ENCODE measurements at regions not wholly inside any gene's neighbourhood (a gene's known extent, or its start where the extent isn't known, plus 50 kb on each side); places are given as distances from the start of the nearest gene placed in this dataset.

GRCh38 chr7:13407911-13408310 lies 581.6 kb downstream of the ETV1 start:
- no peaks in the 10 kb centered on the region for H3K27me3 ChIP-seq (replicated peaks; ENCODE audit: insufficient read depth, low read length)
- no peak overlapping the region for H3K4me2 ChIP-seq (ENCODE audit: low read depth, low read length)
- no peaks in the 10 kb centered on the region for H3K4me1 ChIP-seq (ENCODE audit: low read length)
- DNase-seq: no peak
- H3K36me3 ChIP-seq (replicated peaks; ENCODE audit: insufficient read depth, low read length): no peaks in the 10 kb centered on the region
- no peak overlapping the region for H3K4me3 ChIP-seq (ENCODE audit: low read length)
- no peak overlapping the region for H3K9ac ChIP-seq (ENCODE audit: low read length)
- no peak overlapping the region for H2AFZ ChIP-seq (ENCODE audit: low read length)
- H3K79me2 ChIP-seq (ENCODE audit: low read length): no peaks in the 10 kb centered on the region
- no peaks in the 10 kb centered on the region for H3F3A ChIP-seq (ENCODE audit: insufficient read depth, low read length)
- H3K9me3 ChIP-seq (replicated peaks; ENCODE audit: insufficient read depth, low read length): no peaks in the 10 kb centered on the region
- no peaks in the 10 kb centered on the region for H3K9me2 ChIP-seq (replicated peaks; ENCODE audit: insufficient read depth, low read length)
- no peak overlapping the region for H3K27ac ChIP-seq (ENCODE audit: low read length)
- no peak for TF ChIP-seq EZH2phosphoT487 (IDR thresholded peaks at IDR 0.05; ENCODE audit: low read length)
- no peak for TF ChIP-seq EZH2 (optimal IDR thresholded peaks at IDR 0.05; ENCODE audit: low read depth, low read length)
- no peak for TF ChIP-seq CTCF (IDR thresholded peaks at IDR 0.05; ENCODE audit: low read length)
- no peaks in the 10 kb centered on the region for H4K20me1 ChIP-seq (ENCODE audit: insufficient read depth, low read length)

- no peaks in the 10 kb centered on the region for H4K20me1 ChIP-seq (ENCODE audit: insufficient read depth, low read length)
- no peak overlapping the region for H3K27ac ChIP-seq (ENCODE audit: low read length)
Measured at GRCh38 chr7:13411151-13411550, 578.3 kb downstream of the ETV1 start.

GRCh38 chr7:13411636-13412035 lies 577.8 kb downstream of the ETV1 start:
- no peaks in the 10 kb centered on the region for H3K79me2 ChIP-seq (ENCODE audit: low read length)
- DNase-seq: no peak
- H3K9me3 ChIP-seq (replicated peaks; ENCODE audit: insufficient read depth, low read length): no peaks in the 10 kb centered on the region
- no peak for TF ChIP-seq CTCF (IDR thresholded peaks at IDR 0.05; ENCODE audit: low read length)
- no peak for TF ChIP-seq EZH2phosphoT487 (IDR thresholded peaks at IDR 0.05; ENCODE audit: low read length)
- no peak for TF ChIP-seq EZH2 (optimal IDR thresholded peaks at IDR 0.05; ENCODE audit: low read depth, low read length)
- H3K4me1 ChIP-seq (ENCODE audit: low read length): no peaks in the 10 kb centered on the region
- H3K9me2 ChIP-seq (replicated peaks; ENCODE audit: insufficient read depth, low read length): no peaks in the 10 kb centered on the region
- H3K4me2 ChIP-seq (ENCODE audit: low read depth, low read length): no peak overlapping the region
- H3K4me3 ChIP-seq (ENCODE audit: low read length): no peak overlapping the region
- H4K20me1 ChIP-seq (ENCODE audit: insufficient read depth, low read length): no peaks in the 10 kb centered on the region
- no peaks in the 10 kb centered on the region for H3K36me3 ChIP-seq (replicated peaks; ENCODE audit: insufficient read depth, low read length)
- no peaks in the 10 kb centered on the region for H3K27me3 ChIP-seq (replicated peaks; ENCODE audit: insufficient read depth, low read length)
- no peak overlapping the region for H2AFZ ChIP-seq (ENCODE audit: low read length)
- H3K9ac ChIP-seq (ENCODE audit: low read length): no peak overlapping the region
- H3K27ac ChIP-seq (ENCODE audit: low read length): no peak overlapping the region
- no peaks in the 10 kb centered on the region for H3F3A ChIP-seq (ENCODE audit: insufficient read depth, low read length)

More at GRCh38 chr7:13411151-13411550, 578.3 kb downstream of the ETV1 start:
- no peaks in the 10 kb centered on the region for H3K36me3 ChIP-seq (replicated peaks; ENCODE audit: insufficient read depth, low read length)
- no peak overlapping the region for H3K9ac ChIP-seq (ENCODE audit: low read length)
- no peaks in the 10 kb centered on the region for H3K27me3 ChIP-seq (replicated peaks; ENCODE audit: insufficient read depth, low read length)
- no peaks in the 10 kb centered on the region for H3K79me2 ChIP-seq (ENCODE audit: low read length)
- no peaks in the 10 kb centered on the region for H3K9me2 ChIP-seq (replicated peaks; ENCODE audit: insufficient read depth, low read length)
- no peaks in the 10 kb centered on the region for H3K4me1 ChIP-seq (ENCODE audit: low read length)
- H2AFZ ChIP-seq (ENCODE audit: low read length): no peak overlapping the region
- no peak overlapping the region for H3K4me3 ChIP-seq (ENCODE audit: low read length)
- H3K4me2 ChIP-seq (ENCODE audit: low read depth, low read length): no peak overlapping the region
- no peak for TF ChIP-seq EZH2 (optimal IDR thresholded peaks at IDR 0.05; ENCODE audit: low read depth, low read length)
- TF ChIP-seq CTCF (IDR thresholded peaks at IDR 0.05; ENCODE audit: low read length): no peak
- TF ChIP-seq EZH2phosphoT487 (IDR thresholded peaks at IDR 0.05; ENCODE audit: low read length): no peak
- no peak for DNase-seq
- H3K9me3 ChIP-seq (replicated peaks; ENCODE audit: insufficient read depth, low read length): no peaks in the 10 kb centered on the region
- H3F3A ChIP-seq (ENCODE audit: insufficient read depth, low read length): no peaks in the 10 kb centered on the region
